Activated CD4-positive, alpha-beta T cell treated with anti-CD3 and anti-CD28 coated beads, Interleukin-10, Interleukin-2, amounts not matched to agents 100 ng/mL and 50 ng/mL, durations not matched to agents 16 hours and 8 hours (primary cell): ENCODE measurements at regions not wholly inside any gene's neighbourhood (a gene's known extent, or its start where the extent isn't known, plus 50 kb on each side); places are given as distances from the start of the nearest gene placed in this dataset.
"Not testable (repeated sequence)": the region's sequence is repeated elsewhere in the genome, so short reads cannot be mapped to it uniquely, and the experiment has no call there.

Source experiments
- DNase-seq: peaks from one replicate; pipeline ENCODE4 v3.0.0-alpha.2; 2020

DNA sequence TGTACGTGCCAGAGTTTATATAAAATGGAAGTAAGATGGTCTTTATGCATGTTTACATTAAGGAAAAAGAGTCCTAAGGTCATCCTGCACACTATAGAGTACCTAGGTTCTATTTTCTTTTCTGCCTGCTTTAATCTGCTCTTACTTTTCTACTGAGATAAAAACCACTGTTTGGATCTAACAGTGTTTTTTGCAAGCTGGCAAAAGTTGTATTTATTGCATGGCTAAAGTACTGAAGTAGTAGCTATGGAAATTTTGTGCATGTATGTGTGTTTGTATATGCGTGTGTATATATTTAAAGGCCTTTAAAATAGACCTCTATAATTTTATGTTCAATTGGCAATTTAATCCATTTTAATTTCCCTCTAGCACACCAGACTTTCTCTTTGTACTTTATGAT, 98.3 kb upstream of the CPSF6 start:
- no peak for DNase-seq

DNA sequence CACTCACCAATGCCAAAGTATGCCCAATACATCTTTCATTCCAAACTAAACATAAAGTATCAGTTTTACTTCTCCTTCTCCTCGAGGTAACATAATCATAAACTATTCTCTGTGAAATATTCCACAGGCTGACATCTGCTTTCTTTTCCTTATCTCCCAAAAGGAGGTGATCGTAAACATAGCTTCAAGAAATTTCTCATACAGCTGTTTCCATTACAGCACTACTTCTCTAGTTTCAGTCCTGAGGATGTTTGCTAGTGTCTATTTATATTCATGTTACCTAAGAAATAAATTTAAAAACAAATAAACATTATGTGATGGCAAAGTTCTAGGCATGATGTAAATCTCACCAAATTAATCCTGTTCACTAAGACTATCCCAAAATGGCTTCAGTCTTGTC, 90.1 kb upstream of the CPSF6 start:
- no peak for DNase-seq

DNA sequence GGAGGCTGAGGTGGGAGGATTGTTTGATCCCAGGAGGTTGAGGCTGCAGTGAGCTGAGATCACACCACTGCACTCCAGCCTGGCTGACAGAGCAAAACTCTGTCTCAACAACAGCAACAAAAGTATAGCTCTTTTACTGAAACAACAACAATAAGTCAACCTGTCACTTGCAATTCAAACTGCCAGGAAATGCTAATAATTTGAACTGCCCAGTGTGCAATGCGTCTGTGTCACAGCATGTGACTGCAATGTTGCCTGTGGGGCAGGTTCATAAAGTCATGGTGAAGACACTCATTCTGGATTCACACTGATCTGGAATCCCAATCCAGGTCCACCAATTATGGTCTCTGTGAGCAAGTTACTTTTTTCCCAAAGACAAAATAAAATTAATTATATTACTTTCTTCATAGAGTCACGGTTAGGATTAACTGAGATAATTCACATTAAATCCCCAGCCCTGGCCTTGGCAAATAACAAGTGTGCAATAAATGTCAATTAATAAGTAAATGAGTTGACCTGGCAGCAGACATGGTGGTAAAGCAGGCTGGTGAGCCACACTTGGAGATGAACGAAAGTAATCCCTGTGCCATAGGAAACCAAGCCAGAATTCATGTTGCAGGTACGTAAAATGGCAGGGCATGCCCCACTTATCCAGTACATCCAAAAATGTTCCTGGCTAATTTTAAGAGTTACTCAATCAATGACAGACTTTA, 89.1 kb upstream of the CPSF6 start:
- no peak for DNase-seq

DNA sequence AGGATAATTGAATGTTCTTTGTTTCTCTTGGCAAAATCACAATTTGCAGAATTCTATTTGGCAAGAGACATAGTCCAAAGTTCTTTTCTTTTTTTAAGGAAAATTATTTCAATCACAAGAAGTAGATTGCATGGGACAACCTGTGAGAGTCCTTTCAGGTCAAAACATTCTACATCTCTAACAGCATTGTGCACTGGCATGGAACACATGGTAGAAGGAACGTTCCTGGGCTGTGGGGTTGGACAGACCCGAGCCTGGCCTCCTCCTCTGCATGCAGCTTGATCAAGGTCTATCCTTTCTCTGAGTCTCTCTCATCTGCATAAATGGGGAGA, 88.6 kb upstream of the CPSF6 start:
- no peak for DNase-seq

DNA sequence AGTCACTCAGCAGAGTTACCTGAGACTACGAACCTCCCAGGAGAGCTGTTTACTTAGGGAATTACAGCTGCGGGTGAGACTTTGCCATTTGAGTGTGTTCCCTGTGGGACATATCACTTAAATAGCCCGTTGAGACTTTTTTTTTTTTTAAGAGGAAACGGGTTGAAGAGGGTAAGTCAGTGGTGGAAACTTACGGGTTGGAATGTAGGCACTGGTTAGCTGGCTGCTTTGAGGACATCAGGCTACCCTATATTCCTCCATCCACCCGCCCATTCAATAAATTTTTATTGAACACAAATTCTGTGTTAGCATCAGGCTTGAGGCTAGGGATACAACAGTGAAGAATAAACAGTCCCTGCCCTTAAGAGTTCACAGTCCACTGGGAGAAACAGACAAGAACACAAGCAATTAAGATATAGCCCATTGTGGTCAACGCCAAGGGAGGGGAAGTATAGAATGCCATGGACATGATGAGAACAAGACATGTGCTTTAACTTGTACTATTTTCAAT, 88.1 kb upstream of the CPSF6 start:
- DNase-seq: no peak

DNA sequence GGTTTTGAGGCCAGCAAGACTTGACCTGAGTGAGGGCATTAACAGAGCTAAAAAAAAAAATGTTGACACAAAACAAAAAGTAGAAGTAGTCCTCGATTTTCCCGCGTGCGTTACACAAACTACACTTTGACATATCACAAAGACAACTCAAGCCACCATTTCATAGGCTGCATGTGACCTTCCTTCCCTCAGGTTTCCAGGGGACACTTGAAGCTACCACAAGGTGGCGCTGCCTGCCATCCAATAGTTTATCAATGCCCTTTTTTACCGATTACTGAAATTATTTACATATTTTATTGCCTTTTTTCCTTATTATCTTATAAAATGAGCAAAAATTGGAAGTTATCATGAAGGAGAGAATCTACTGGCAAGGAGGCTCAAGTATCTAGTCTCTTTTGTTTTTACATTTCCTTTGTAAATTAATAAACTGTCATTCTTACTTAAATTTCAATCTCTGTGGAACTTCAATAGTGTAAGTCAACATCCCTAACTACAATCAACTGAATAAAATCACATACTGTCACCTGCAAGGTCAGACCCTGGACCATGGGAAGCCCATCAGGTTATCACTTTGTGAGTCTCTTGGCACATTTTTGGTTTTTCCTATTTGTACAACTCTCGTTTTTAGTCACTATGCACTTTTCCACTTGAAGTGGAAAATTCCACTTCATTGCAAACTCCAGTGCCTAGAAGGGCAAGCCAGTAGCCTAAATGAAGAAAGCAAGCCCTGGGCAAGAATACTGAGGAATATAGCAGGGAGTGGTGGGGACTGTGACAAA, 84.6 kb upstream of the CPSF6 start:
- DNase-seq: peak; percentile 81

DNA sequence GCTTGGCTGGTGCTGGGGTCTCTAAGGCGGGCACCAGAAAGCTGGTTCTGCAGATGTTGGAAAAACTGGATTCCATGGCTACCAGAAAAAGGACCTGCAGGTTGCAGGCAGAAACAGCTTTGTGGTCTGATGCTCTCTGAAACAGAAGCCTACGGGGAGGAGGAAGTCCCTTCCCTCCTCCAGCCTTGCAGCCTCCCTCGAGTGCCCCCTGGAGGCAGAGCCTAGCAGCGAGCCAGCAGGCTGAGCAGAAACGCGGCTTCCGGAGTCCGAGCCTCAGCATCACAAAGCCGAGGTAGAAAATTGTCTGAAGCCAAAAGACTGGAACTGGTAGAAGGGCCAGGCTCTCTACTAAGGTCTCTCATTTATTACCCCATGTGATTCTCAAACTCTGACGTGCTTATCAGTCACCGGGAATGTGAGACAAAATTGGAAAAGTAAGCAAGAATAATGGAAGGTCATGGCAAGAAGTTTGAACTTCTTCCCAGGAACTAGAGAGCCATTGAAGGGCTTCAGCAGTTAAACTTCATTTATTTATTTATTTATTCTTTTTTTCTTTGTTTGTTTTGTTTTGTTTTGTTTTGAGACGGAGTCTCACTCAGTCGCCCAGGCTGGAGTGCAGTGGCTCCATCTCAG, 82.2 kb upstream of the CPSF6 start:
- DNase-seq: peak; percentile 95

DNA sequence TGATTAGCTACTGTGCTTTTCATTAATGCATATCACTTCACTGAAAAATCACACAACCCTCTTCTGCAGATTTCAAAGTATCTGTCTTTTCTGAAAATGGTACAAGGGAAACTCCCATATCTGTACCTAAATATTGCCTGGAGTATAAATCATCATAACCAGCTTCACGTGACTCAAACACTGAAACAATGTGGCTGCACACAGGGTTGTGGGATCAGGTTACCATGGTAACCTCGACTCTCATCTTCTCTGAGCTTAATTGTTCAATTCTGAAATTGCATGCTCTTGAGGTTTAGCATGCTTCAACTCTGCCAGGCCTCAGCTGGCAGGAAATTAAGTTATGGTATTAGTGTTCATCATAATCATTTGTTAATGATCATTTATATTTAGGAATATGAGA, 77.5 kb upstream of the CPSF6 start:
- peak; percentile 93 for DNase-seq

DNA sequence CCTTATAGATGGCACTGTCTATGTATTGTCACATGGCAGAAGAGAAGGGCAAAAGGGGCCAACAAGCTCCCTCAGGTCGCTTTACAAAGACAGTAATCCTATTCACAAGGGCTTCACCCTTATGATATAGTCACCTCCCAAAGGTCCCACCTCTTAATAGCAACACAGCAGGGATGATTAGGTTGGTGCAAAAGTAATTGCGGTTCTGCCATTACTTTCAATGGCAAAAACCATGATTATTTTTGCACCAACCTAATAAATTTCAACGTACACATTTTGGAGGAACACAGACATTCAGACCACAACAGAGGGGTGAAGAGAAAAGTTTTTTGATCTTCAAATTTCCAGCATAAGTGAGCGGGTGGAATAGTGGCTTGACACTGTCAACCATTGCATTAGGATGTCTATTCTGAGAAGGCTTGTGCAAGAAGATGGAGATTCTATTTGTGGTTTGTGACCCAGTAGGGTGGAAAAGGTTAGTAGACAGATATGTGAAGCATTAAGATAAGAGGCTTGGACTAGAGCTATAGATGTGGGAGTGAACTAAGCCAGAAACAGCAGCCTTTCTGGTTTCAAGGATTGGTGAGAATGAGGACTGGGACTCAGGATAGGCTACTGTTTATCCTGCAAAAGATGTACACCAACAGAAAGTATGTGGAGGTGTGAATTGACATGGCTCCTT, 75.5 kb upstream of the CPSF6 start:
- DNase-seq: no peak

DNA sequence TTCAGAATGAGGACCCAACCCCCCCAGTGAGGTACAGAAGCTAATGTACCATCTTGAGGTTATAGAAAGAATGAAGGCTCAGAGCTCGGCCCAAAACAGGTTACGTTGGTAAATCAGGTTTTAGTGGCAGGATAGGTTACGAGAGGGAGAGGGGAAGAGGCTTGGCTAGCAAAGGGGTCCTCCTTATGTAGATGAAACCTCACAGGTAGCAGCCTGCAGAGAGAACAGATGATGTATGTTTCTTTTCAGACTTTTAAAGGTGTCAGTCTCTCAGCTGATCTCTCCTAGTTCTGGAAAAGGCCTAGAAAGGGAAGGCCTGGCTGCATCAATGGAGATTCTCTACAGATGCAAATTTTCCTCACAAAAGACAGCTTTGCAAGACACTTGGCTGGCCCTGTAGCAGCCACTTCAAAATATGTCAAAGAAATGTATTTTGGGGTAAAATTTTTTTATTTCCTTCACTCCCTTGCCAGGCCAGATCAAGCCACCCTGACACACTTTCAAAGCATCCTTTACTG, 71.7 kb upstream of the CPSF6 start:
- no peak for DNase-seq

DNA sequence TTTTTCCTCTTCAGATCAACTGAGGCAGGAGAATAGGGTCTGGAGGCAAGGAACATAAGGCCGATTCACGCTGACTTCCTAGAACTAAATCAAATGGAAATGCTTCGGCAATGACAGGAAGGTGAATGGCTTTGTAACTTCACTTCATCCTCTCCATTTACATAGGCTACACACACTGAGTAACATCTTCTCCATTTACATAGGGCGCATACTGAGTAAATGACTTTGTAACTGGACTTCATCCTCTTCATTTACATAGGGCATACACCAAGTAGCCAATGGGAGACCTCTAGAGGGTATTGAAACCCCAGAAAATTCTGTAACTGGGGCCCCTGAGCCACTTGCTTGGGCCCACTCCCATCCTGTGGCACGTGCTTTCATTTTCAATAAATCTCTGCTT, 71.0 kb upstream of the CPSF6 start:
- DNase-seq: no peak

DNA sequence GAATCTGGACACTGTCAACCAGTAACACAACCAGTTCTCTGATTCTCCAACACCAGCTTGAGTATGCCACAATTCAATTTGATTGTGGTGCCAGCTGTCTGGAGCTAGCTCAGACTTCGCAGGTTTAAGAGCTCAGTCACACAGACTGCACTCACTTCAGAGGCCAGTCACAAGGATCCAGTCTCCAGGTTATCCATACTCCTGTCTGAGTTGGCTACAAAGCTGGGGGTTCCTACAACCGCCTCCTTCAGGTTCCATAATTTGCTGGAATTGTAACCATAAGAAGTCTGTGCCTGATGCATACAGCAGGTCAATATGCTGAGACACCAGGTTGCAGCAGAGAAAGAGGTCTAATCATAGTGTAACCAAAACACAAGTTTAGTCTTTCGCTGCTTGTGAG, 70.5 kb upstream of the CPSF6 start:
- DNase-seq: no peak

DNA sequence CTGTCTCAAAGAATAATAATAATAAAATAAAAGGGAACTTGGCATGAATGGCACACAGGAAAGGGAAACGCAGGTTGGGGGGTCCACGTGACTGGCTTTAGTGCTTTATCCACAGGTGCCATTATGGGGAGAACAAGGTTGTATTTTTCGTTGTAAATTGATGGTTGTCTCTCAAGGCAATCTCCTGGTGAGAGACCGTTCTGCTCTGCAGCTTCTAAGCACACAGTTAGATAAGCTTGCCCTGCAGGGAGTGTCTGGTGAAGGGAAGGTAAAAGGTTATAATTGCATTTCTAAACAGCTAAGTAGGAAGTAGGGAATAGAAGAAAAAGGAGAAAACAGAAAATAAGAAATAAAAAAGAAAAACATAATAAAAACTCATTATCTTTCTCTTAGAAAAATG, 69.1 kb upstream of the CPSF6 start:
- DNase-seq: no peak

DNA sequence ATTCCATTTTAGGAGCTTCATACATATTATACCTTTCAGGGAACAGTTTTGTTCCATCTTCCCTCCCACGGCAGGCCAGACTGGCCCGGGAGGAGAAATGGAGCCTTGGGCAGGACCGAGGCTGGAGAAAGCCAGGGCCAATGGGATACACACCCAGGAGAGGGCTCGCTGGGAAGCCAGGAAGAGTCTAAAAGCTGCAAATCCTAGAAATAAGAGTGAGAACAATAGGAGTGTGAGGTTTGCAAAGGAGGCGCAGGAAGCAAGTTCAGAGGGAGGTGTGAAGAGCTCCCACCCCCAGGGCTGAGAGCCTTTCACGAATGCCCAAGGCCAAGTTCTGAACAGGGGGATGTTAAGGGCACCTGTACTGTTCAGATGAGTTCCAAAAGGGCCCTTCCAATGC, 67.5 kb upstream of the CPSF6 start:
- no peak for DNase-seq

DNA sequence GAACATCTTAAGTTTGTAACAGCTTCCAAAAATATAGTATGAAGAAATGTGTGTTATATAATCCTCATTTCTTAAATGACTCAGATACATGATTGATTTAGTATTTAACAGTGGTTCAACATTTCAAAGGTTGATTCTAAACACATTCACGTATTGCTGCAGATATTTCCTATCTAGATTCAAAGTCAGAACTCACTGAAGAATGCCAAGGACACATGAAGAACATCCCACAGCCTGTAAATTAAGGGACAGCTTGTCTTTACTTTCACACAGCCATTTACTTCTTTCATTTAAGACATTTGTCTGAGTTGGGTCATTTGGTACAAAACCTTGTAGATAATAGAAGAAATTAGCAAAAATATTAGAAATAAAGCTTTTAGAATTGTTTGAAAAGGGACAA, 66.9 kb upstream of the CPSF6 start:
- DNase-seq: no peak

DNA sequence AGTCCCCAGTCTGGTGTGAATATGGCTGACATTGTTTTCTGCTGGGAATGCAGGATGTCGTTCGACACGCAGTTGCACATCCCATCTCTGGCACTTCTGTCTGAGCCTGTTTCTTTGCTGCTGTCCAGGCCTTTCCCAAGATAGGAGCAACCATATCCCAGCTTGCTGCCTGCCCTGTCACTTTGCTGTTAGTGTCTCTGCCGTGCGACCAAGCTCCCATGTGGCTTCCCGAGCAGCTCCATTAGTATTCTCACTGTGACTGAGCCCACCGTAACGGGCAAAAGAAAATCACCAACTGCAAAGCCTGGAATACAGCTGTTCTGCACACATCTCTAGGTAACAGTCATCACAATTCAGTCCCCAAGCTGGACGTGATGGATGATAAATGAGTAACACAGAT, 66.0 kb upstream of the CPSF6 start:
- DNase-seq: no peak

DNA sequence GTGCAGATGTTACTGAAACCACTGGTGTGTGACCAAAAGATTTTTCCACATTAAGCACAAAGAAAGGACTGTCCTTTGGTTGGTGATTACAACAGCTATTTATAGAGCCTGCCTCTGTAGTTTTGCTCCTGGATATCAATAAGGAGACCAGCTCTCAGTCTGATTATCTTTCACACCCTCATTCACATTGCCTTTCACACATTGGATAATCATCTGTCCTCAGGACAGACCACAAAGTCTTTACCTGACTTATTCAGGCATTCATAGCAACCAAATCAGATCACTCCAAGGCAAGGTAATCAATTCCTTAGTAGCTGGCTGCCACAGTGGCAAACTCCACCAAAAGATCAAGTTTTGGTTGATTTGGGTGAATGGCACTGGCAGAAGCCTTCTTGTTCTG, 59.6 kb upstream of the CPSF6 start:
- DNase-seq: no peak

DNA sequence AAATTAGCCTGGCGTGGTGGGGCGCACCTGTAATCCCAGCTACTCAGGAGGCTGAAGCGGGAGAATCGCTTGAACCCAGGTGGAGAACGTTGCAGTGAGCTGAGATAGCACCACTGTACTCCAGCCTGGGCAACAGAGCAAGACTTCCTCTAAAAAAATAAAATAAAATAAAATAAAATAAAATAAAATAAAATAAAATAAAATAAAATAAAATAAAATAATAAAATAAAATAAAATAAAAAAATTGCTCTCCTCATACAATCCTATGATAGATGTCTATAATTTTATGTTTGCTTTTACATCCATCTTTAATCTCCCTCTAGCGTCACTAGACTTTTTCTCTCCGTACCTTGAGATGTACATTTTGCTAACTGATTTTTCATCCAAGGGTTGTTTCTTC, 51.8 kb upstream of the CPSF6 start:
- not testable (repeated sequence) for DNase-seq

DNA sequence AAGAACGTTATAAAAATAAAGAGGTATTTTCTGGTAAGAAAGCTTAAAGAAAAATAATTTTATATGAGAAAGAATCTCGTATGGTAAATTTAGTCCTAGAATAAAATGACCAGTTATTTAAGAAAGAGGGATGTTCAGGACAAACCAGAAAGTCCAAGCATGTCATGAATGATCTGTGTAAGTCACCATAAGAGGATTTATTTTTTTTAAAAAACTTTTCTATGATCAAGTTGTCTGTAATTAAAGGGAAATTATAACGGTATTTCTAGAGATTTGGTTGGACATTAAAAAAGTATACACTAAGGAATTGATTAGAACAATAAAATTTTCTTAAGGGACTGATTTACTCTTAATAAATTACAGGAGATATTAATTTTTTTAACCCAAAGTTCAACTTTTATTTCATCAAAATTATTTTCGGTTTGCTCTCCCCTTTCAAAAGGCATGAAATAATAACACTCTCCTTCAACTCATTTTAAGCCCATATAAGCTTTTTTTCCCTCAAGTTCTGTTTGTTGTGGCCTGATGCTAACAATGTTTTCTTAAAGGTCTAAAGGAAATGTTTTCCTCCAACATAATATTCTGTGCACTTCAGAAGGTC, 49.9 kb upstream of the CPSF6 start:
- DNase-seq: no peak
